ENCODE measurements at regions not wholly inside any gene's neighbourhood (a gene's known extent, or its start where the extent isn't known, plus 50 kb on each side); places are given as distances from the start of the nearest gene placed in this dataset.

DNA sequence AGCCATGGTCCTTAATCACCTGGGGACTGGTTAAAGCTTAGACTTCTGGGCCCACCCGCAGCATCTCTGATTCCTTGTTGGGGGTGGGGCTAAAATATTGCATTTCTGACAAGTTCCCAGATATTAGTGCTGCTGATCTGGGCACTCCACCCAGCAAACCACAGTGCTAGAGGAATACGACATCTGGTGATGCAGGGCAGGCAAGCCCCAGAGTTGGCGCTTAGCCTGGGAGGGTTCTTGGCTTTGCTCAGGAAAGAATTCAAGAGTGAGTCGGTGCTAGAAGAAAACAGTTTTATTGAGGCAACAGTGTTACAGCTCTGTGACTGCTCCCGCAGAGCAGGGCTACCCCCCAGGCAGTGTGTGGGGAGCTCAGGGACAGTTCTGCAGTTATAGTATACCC, 210.7 kb downstream of the TFAP2C start:
- Histone ChIP-seq H3K27me3 (replicated peaks; ENCODE audit: control insufficient read depth, insufficient read depth, low read length) (no peaks in the 10 kb centered on the region), H3K4me3 (replicated peaks; ENCODE audit: low read depth, low read length) (no peak overlapping the region), H3K36me3 (ENCODE audit: control insufficient read depth, insufficient read depth, low read length) (no peaks in the 10 kb centered on the region)
- no peak for DNase-seq (ENCODE audit: extremely low read depth, insufficient read length)
- TF ChIP-seq, protein P1, sequence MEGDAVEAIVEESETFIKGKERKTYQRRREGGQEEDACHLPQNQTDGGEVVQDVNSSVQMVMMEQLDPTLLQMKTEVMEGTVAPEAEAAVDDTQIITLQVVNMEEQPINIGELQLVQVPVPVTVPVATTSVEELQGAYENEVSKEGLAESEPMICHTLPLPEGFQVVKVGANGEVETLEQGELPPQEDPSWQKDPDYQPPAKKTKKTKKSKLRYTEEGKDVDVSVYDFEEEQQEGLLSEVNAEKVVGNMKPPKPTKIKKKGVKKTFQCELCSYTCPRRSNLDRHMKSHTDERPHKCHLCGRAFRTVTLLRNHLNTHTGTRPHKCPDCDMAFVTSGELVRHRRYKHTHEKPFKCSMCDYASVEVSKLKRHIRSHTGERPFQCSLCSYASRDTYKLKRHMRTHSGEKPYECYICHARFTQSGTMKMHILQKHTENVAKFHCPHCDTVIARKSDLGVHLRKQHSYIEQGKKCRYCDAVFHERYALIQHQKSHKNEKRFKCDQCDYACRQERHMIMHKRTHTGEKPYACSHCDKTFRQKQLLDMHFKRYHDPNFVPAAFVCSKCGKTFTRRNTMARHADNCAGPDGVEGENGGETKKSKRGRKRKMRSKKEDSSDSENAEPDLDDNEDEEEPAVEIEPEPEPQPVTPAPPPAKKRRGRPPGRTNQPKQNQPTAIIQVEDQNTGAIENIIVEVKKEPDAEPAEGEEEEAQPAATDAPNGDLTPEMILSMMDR (IDR thresholded peaks at IDR 0.05; ENCODE audit: insufficient read depth, low read length, poor library complexity, severe bottlenecking): no peak

DNA sequence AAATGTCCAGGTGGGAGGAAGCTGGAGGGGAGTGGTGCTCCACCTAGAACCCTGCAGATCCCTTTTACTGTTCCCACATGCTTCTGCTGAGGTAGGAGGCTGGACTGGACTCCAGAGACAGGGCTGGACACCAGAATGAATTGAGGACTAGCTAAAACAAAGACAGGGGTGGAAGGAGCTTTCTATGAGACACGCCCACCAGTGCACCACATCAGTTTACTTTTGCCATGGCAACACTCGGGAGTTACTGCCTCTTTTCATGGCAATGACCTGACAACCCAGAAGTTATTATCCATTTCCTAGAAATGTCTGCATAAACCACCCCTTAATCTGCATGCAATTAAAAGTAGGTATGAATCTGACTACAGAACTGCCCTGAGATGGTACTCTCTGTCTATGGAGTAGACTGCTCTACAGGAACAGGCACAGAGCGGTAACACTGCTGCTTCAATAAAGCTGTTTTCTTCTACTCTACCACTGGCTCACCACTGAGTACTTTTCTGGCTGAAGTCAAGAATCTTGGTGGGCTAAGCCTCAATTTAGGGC, 211.7 kb downstream of the TFAP2C start:
- no peak overlapping the region for H3K4me3 ChIP-seq (replicated peaks; ENCODE audit: low read depth, low read length)
- H3K36me3 ChIP-seq (ENCODE audit: control insufficient read depth, insufficient read depth, low read length): no peaks in the 10 kb centered on the region

DNA sequence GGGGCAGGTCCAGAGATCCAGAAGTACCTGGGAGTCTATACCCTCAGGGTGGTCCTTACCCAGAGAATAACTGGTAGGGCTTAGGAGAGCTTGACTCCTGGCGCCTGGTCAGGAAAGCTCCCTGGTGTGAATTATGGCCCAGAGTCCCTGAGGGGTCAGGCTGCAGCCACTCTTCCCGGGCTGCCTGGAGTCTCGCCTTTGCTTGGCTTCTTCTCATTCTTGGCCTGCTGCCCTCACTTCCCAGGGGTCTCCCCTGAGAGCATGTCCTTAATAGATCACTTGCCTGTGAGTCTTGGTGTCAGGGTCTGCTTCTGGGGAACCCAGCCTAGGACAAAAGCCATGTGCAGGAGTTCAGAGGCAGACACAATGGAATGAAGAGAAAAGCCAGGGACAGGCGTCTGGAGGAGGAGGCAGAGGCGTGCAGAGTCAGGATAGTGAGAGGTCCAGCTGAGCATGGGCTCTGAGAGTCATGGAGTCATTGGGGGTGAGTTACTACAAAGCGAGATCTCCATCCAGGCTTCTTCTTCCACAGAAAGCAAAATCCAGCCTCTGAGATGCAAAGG, 212.3 kb downstream of the TFAP2C start:
- TF ChIP-seq, protein P1 (IDR thresholded peaks at IDR 0.05; ENCODE audit: insufficient read depth, low read length, poor library complexity, severe bottlenecking): no peak

More for the DNA sequence above, 211.7 kb downstream of the TFAP2C start:
- TF ChIP-seq, protein P1 (IDR thresholded peaks at IDR 0.05; ENCODE audit: insufficient read depth, low read length, poor library complexity, severe bottlenecking): no peak
- no peak for DNase-seq (ENCODE audit: extremely low read depth, insufficient read length)
- no peaks in the 10 kb centered on the region for H3K27me3 ChIP-seq (replicated peaks; ENCODE audit: control insufficient read depth, insufficient read depth, low read length)

DNA sequence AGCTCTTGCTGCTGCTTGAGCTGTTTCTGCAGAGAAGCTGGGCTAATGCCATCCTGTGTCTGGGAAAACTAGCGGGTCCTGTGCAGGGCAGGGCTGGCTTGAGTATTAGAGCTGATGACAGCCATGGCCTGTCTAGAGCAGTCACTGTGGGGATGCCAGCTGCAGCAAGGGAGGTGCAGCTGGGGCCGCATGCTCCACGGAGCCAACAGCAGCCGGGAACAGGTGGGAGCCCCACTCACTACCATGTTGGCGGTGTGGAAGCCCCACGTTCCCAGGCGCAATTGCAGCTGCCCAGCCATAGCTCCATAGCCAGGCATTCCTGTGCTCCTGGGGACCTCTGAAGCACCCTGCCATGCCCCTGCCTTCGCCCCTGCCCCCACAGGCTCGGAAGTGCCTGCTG, 212.9 kb downstream of the TFAP2C start:
- H3K4me3 ChIP-seq (replicated peaks; ENCODE audit: low read depth, low read length): no peak overlapping the region
- TF ChIP-seq, protein P1 (IDR thresholded peaks at IDR 0.05; ENCODE audit: insufficient read depth, low read length, poor library complexity, severe bottlenecking): no peak
- no peaks in the 10 kb centered on the region for H3K36me3 ChIP-seq (ENCODE audit: control insufficient read depth, insufficient read depth, low read length)
- no peaks in the 10 kb centered on the region for H3K27me3 ChIP-seq (replicated peaks; ENCODE audit: control insufficient read depth, insufficient read depth, low read length)
- no peak for DNase-seq (ENCODE audit: extremely low read depth, insufficient read length)

More for the DNA sequence above, 212.3 kb downstream of the TFAP2C start:
- no peak for DNase-seq (ENCODE audit: extremely low read depth, insufficient read length)
- Histone ChIP-seq H3K27me3 (replicated peaks; ENCODE audit: control insufficient read depth, insufficient read depth, low read length) (no peaks in the 10 kb centered on the region), H3K4me3 (replicated peaks; ENCODE audit: low read depth, low read length) (no peak overlapping the region), H3K36me3 (ENCODE audit: control insufficient read depth, insufficient read depth, low read length) (no peaks in the 10 kb centered on the region)

DNA sequence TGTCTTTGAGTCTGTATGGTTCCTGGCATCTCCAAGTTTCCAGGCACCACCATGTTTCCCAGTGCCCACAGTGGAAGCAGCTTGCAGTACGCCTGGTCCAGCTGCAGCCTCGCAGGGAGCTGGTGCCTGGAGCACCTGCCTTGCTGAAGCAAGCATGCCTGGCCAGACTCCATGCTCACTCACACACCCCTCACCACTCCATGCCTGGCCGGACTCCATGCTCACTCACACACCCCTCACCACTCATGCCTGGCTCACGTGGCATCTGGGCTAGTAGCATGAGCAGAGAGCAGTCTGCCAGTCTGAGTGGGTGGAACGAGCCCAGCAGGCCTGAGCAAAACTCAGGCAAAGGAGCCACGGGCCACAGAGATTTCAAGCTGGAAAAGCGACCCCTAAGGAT, 214.3 kb downstream of the TFAP2C start:
- DNase-seq (ENCODE audit: extremely low read depth, insufficient read length): no peak
- H3K27me3 ChIP-seq (replicated peaks; ENCODE audit: control insufficient read depth, insufficient read depth, low read length): no peaks in the 10 kb centered on the region

More for the DNA sequence above, 214.3 kb downstream of the TFAP2C start:
- Histone ChIP-seq H3K36me3 (ENCODE audit: control insufficient read depth, insufficient read depth, low read length) (no peaks in the 10 kb centered on the region), H3K4me3 (replicated peaks; ENCODE audit: low read depth, low read length) (no peak overlapping the region)
- TF ChIP-seq, protein P1 (IDR thresholded peaks at IDR 0.05; ENCODE audit: insufficient read depth, low read length, poor library complexity, severe bottlenecking): no peak

Measured in GM06990 (cell line).